GM12872 (cell line): ENCODE measurements at regions not wholly inside any gene's neighbourhood (a gene's known extent, or its start where the extent isn't known, plus 50 kb on each side); places are given as distances from the start of the nearest gene placed in this dataset.

Experiments used
- TF ChIP-seq, protein P1 (sequence below): IDR thresholded peaks from 3 replicates; pipeline ENCODE4 v1.5.1; 2011; ENCODE audit warnings: low read depth, mild to moderate bottlenecking, low read length, moderate library complexity; ENCODE audit not compliant: insufficient read depth

DNA sequence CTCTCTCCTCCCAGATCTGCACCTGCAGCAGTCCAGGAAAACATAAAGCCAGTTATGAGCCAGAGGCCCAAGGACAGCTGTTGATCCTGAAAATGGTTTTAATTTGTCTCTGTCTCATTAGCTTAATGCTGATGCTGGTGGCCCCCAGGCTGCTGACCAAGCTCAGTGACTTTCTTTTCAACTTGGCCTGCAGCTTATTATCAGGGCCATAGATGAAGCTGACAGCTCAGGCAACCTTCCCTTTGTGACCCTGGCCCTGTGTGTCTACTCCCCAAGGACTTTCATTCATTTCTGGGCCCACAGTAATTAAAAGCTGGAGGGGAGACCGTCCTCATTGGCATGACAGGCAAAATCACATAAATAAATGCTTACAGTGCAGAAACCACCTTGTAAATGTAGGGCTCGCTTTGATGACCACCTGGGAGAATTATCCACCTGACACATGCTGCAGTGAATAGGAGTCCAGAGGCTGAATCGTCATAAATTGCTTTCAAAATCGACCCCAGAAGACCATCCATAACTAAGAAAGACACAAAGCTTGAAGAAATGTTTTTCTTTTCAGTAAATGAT lies 138.5 kb downstream of the NPY start:
- TF ChIP-seq, protein P1, sequence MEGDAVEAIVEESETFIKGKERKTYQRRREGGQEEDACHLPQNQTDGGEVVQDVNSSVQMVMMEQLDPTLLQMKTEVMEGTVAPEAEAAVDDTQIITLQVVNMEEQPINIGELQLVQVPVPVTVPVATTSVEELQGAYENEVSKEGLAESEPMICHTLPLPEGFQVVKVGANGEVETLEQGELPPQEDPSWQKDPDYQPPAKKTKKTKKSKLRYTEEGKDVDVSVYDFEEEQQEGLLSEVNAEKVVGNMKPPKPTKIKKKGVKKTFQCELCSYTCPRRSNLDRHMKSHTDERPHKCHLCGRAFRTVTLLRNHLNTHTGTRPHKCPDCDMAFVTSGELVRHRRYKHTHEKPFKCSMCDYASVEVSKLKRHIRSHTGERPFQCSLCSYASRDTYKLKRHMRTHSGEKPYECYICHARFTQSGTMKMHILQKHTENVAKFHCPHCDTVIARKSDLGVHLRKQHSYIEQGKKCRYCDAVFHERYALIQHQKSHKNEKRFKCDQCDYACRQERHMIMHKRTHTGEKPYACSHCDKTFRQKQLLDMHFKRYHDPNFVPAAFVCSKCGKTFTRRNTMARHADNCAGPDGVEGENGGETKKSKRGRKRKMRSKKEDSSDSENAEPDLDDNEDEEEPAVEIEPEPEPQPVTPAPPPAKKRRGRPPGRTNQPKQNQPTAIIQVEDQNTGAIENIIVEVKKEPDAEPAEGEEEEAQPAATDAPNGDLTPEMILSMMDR = no peak

DNA sequence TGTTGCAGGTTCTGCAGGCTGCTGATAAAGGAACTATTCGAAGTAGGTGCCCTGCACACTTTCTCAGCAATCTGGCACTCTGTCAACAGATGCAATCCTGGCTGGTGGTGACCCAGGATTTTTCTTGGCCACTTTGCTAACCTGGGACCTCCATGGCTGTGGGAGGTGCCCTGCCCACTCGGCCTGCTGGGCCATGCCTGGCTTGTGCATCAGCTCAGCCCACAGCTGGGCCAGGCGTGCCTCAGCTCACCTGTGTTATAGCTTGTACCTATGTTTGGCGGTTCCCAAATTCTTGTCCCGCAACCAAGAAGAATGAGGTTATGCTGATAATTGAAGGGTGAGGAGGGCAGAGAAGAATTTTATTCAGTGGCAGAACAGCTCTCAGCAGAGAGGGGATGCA lies 141.7 kb downstream of the NPY start:
- TF ChIP-seq, protein P1 = no peak

DNA sequence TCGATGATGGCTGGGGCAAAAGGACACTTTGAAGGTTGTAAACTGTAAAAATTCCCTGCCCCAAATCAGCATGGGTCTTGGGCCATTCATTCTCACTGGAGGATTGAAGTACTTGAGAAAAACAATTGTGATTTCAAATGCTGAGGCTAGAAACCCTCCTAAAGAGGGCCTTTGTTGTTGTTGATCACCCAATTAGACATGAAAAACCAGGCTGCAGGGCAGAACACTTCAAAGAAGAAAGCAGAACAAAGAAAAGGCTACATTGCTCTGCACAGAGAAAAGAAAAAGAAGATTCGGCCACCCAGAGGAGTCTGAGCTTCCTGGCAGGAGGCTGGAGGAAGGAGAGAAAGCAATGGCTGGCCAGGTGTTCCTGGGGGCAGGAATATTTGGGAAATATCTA lies 143.1 kb downstream of the NPY start:
- TF ChIP-seq, protein P1 = no peak

DNA sequence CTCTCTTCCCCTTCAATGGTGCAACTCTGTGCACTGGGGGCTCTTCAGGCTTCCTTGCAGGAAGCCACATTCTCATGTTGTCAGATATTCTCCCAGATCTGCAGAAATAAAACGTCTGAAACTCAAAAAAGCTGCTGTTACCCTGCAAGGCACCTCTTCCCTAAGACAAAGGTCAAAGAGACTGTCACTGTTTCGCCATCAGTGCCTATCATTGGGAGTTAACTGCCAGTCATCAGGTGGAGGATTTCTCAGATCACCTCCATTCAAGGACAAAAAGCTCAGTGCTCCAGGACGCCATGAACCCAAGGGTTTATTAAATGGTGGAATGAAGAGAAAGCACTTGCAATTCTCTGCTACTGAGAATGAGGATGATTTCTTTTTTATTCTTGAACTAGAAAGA lies 144.6 kb upstream of the PALS2 start:
- TF ChIP-seq, protein P1 = no peak

DNA sequence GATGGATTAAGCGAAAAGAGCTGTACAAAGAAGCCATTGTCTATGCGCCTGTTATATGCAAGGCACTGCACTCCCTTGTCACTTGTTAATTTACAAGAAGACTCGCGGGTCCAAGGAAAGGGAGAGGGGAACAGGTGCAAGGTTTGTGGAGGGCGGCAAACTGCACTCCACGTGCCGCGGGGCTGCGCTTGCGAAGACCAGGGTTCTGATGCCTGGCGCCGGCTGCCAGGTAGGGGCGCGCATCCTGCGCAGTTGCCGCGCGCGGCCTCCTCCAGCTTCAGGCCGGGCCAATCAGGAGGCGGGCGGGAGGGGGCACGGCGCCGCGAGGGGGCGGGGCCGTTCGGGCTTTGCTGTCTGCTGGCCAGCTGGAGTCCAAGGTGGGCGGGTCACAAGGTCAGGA lies 140.6 kb upstream of the PALS2 start:
- TF ChIP-seq, protein P1 = no peak

DNA sequence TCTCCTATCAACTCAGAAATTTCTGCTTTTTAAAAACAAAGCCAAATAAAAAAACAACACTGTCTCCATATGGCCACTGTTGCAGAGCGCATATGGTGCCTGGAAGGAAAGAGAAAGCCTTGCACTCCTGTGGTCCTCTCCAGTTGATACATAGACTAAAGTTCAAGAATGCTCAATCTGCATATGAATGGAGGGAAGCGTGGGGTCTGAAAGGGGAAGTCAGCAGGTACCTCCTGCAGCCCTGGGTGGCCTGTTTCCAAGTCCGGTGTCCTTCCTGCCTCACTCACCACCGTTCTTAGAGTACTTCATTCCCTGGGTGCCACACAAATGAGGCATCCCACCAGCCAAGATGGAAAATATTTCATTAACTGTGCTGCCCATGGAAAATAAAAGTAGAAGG lies 138.3 kb upstream of the PALS2 start:
- TF ChIP-seq, protein P1 = no peak

DNA sequence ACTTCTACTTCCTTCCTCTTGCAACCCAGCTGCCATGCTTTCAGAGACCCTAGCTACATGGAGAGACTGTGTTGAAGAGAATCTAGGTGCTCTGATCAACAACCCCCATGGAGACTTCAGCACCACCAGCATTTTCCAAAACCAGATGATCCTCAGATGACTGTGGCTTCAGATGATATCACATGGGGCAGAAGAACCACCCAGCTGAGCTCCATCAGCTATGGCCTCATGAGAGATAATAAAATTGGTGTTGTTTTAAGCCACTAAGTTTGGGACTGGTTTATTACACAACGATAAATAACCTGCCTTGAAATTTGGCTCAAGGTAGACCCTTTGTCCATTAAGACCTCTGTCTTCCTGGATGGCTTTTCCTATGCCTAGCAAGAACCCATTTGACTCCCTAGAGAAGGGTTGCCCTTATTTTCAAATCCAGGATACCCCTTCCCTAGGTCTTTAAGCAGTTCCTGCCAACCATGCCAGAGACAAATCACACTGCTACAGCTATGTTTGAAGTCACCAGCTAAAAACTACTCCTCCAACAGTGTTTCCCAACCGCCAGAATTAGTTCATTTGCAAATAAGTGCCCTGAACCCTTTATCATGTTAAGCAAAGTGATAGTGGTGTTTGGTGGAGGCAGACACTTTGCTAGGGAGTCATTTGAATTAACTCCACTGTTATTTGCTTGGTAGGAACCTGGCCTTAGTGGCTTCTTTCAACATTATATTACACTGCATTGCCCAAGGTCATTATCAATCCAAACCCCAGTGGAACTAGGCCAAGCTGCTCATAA lies 136.9 kb upstream of the PALS2 start:
- TF ChIP-seq, protein P1 = no peak
